Lung (tissue), 11 donors: ENCODE measurements at regions not wholly inside any gene's neighbourhood (a gene's known extent, or its start where the extent isn't known, plus 50 kb on each side); places are given as distances from the start of the nearest gene placed in this dataset.

ENCODE experiments used
- ATAC-seq: fragments of 200-7000 bp; cut with Tn5 transposase; one replicate; pipeline ENCODE4 v1.9.1; 2020; ENCODE audit warnings: moderate number of reproducible peaks; ENCODE audit not compliant: insufficient read depth, low FRiP score
- DNase-seq, 3 donors: peaks; one replicate each; pipeline ENCODE4 v3.0.0-alpha.2; 2013 to 2017
- H3K27ac ChIP-seq, 2 donors: one replicate each; pipeline ENCODE4 v1.5.1; 2013; ENCODE audit warnings: mild to moderate bottlenecking in 2 of 2, moderate library complexity in 2 of 2, control low read depth in 1 of 2, inconsistent platforms in 1 of 2, low read depth in 1 of 2, low read length in 1 of 2
- H3K27me3 ChIP-seq, 3 donors: one replicate each; pipeline ENCODE4 v1.5.1; 2013; ENCODE audit warnings: low read length in 2 of 3; ENCODE audit not compliant: control insufficient read depth in 3 of 3, insufficient read depth in 3 of 3
- H3K36me3 ChIP-seq, 4 donors: one replicate each; pipeline ENCODE4 v1.5.1; 2013; ENCODE audit warnings: low read length in 4 of 4, mild to moderate bottlenecking in 1 of 4, moderate library complexity in 1 of 4; ENCODE audit not compliant: control insufficient read depth in 4 of 4, insufficient read depth in 4 of 4
- H3K4me1 ChIP-seq, 5 donors: one replicate each; pipeline ENCODE4 v1.5.1; 2013; ENCODE audit warnings: low read length in 5 of 5, mild to moderate bottlenecking in 2 of 5, moderate library complexity in 1 of 5; ENCODE audit not compliant: control insufficient read depth in 5 of 5, insufficient read depth in 5 of 5
- H3K4me3 ChIP-seq: one replicate; pipeline ENCODE4 v1.5.1; 2013; ENCODE audit warnings: mild to moderate bottlenecking, control low read depth, moderate library complexity
- H3K9ac ChIP-seq, 2 donors: one replicate each; pipeline ENCODE4 v1.5.1; 2013; ENCODE audit warnings: low read length in 2 of 2, control low read depth in 1 of 2; ENCODE audit not compliant: insufficient read depth in 1 of 2
- H3K9me3 ChIP-seq, 4 donors: one replicate each; pipeline ENCODE4 v1.5.1; 2013; ENCODE audit warnings: low read length in 3 of 4, mild to moderate bottlenecking in 1 of 4, moderate library complexity in 1 of 4; ENCODE audit not compliant: control insufficient read depth in 4 of 4, insufficient read depth in 3 of 4
- WGBS, 2 donors: extraction: QIAGEN DNeasy Blood & Tissue Kit; methylation state at CpG; one replicate each; pipeline ENCODE4 v1.1.7; 2013; 5-methylcytosine and 5-hydroxymethylcytosine counted together
- TF ChIP-seq, protein P1 (sequence below): IDR thresholded peaks from 2 replicates; pipeline ENCODE4 v1.5.1; 2012; ENCODE audit warnings: mild to moderate bottlenecking; ENCODE audit errors: control extremely low read depth, extremely low read depth
- donor health status: control.
- donor health status: control.
- donor health status: Bipolar disorder and iron deficiency.
- donor health status: healthy.
- donor health status: DM: yes; HTN: yes; CAD: no.

DNA sequence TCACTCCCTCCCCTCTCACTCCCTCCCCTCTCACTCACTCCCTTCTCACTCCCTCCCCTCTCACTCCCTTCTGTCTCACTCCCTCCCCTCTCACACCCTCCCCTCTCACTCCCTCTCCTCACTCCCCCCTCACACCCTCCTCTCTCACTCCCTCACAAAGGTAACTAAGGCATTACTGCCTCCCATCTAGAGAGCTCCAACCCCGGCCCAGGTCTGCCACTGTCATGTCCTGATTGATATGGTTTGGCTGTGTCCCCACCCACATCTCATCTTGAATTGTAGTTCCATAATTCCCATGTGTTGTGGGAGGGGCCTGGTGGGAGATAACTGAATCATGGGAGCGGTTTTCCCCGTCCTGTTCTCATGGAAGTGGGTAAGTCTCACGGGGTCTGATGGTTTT lies 359.9 kb upstream of the MYT1L start:
- Histone ChIP-seq H3K4me1 (no peaks in the 10 kb centered on the region), H3K9me3 (no peaks in the 10 kb centered on the region), H3K27ac (no peak overlapping the region), H3K36me3 (no peaks in the 10 kb centered on the region), H3K27me3 (no peaks in the 10 kb centered on the region), H3K4me3 (no peak overlapping the region), H3K9ac (no peak overlapping the region)
- TF ChIP-seq, protein P1, sequence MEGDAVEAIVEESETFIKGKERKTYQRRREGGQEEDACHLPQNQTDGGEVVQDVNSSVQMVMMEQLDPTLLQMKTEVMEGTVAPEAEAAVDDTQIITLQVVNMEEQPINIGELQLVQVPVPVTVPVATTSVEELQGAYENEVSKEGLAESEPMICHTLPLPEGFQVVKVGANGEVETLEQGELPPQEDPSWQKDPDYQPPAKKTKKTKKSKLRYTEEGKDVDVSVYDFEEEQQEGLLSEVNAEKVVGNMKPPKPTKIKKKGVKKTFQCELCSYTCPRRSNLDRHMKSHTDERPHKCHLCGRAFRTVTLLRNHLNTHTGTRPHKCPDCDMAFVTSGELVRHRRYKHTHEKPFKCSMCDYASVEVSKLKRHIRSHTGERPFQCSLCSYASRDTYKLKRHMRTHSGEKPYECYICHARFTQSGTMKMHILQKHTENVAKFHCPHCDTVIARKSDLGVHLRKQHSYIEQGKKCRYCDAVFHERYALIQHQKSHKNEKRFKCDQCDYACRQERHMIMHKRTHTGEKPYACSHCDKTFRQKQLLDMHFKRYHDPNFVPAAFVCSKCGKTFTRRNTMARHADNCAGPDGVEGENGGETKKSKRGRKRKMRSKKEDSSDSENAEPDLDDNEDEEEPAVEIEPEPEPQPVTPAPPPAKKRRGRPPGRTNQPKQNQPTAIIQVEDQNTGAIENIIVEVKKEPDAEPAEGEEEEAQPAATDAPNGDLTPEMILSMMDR, result no peak
- ATAC-seq (no peak), DNase-seq (no peak)
- WGBS, 2 donors, result 81 to 83% methylated on average over 4 of the region's 4 CpGs

DNA sequence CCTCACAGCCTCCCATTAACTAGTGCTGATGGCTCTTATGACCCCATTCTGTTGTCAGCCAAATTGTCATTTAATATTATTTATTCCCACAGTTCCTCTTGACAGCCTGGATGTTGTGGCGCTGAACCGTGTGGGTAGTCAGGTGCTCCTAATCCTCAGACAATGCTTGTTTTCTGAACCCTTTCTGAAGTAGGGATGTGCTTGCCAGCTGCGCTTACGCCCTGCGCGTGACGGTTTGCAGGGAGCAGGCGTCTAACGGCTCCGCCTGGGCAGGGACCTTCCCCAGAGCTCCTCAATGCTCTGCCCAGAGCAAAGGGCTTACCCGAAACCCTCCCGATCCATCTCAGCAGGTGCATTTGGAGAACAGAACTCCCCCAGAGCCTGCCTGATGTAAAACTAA lies 358.2 kb upstream of the MYT1L start:
- Histone ChIP-seq H3K36me3 (no peaks in the 10 kb centered on the region), H3K4me1 (no peaks in the 10 kb centered on the region), H3K4me3 (no peak overlapping the region), H3K9me3 (no peaks in the 10 kb centered on the region), H3K27ac (no peak overlapping the region), H3K9ac (no peak overlapping the region), H3K27me3 (no peaks in the 10 kb centered on the region)
- TF ChIP-seq, protein P1, result no peak
- no peak for ATAC-seq
- DNase-seq, result no peak
- WGBS, 2 donors, result 92 to 95% methylated on average over 12 of the region's 12 CpGs

DNA sequence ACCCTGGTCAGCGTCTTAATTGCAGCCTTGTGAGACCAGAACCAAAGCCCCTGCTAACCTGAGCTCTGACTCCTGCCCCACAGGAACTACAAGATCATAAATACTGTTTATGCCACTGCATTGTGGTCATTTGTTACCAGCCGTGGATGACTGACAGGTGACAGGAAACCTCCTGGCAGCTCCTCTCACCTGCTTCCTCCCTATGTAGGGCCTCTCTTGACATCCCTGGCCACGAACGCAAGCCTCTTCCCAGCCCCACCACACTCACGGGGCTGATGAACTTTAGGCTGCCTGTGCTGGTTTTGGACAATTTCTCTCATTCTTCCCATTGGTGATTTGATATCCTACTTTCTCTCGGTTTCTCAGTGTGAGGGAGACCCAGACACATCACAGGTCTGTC lies 357.2 kb upstream of the MYT1L start:
- no peak for DNase-seq
- 35 to 50% methylated on average over 6 of the region's 6 CpGs for WGBS, 2 donors

DNA sequence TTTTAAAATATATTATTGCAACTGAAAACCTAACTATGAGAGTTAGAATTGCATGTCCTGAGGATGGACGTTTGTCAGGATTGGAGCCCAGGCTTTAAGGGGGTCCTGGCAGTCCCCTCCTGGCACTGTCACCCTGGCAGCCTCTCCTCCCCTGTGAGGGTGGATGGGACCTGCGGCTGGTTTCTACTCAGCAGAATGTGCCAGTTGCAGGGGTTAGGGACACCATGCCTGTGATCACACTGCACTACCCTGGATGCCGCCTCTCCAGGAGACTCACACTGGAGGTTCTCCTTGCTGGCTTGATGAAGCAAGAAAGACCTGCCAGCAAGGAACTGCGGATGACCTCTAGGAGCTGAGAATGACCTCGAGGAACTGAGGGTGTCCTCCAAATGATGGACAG lies 356.7 kb upstream of the MYT1L start:
- DNase-seq (no peak), ATAC-seq (no peak)
- Histone ChIP-seq H3K4me1 (no peaks in the 10 kb centered on the region), H3K9me3 (no peaks in the 10 kb centered on the region), H3K27ac (no peak overlapping the region), H3K4me3 (no peak overlapping the region), H3K9ac (no peak overlapping the region), H3K36me3 (no peaks in the 10 kb centered on the region), H3K27me3 (peaks cover 0 to 3% (median 0%) of the 10 kb centered on the region in 3 donors)
- TF ChIP-seq, protein P1, result no peak
- WGBS, 2 donors, result 74 to 86% methylated on average over 5 of the region's 5 CpGs

More for the DNA sequence above, 357.2 kb upstream of the MYT1L start:
- Histone ChIP-seq H3K27me3 (peaks cover 0 to 3% (median 0%) of the 10 kb centered on the region in 3 donors), H3K9me3 (no peaks in the 10 kb centered on the region), H3K4me1 (no peaks in the 10 kb centered on the region), H3K9ac (no peak overlapping the region), H3K36me3 (no peaks in the 10 kb centered on the region), H3K27ac (no peak overlapping the region), H3K4me3 (no peak overlapping the region)
- ATAC-seq, result no peak
- TF ChIP-seq, protein P1, result no peak
